Stomach (tissue), 8 donors: ENCODE measurements at regions not wholly inside any gene's neighbourhood (a gene's known extent, or its start where the extent isn't known, plus 50 kb on each side); places are given as distances from the start of the nearest gene placed in this dataset.

Source experiments
- DNase-seq, 2 donors: peaks; one replicate each; pipeline versions ENCODE4 v3.0.0 to v3.0.0-alpha.2; 2013 to 2019
- H3K27ac ChIP-seq, 5 donors: fragments of 200-600 bp in 4 of 5; sonication (generic) in 4 of 5; one replicate each; pipeline ENCODE4 v1.5.1; 2013 to 2019; ENCODE audit warnings: mild to moderate bottlenecking in 1 of 5, moderate library complexity in 1 of 5
- H3K27me3 ChIP-seq, 3 donors: fragments of 200-600 bp; sonication (generic); one replicate each; pipeline ENCODE4 v1.5.1; 2017 to 2019; ENCODE audit warnings: mixed run types in 1 of 3
- H3K36me3 ChIP-seq, 4 donors: fragments of 200-600 bp; sonication (generic); 1 replicate in 3 of 4; 2 replicates in 1 of 4; pipeline ENCODE4 v1.5.1; 2016 to 2019
- H3K4me1 ChIP-seq, 4 donors: fragments of 200-600 bp; sonication (generic); one replicate each; pipeline ENCODE4 v1.5.1; 2016 to 2019
- H3K4me3 ChIP-seq, 4 donors: fragments of 200-600 bp; sonication (generic) in 3 of 4; one replicate each; pipeline ENCODE4 v1.5.1; 2016 to 2019; ENCODE audit warnings: mild to moderate bottlenecking in 1 of 4
- H3K9me3 ChIP-seq, 4 donors: fragments of 200-600 bp; sonication (generic); one replicate each; pipeline ENCODE4 v1.5.1; 2016 to 2019
- EP300 ChIP-seq: sonication (generic); formaldehyde crosslinking; IDR thresholded peaks from one replicate; pipeline ENCODE4 v1.6.1; 2017; ENCODE audit warnings: antibody characterized with exemption
- POLR2A ChIP-seq, 4 donors: fragments of 450-650 bp; IDR thresholded peaks; one replicate each; pipeline ENCODE4 v1.6.1; 2016; ENCODE audit warnings: antibody characterized with exemption in 4 of 4, control low read depth in 2 of 4, mild to moderate bottlenecking in 1 of 4, moderate library complexity in 1 of 4
- POLR2AphosphoS5 ChIP-seq, 3 donors: sonication (generic); formaldehyde crosslinking; IDR thresholded peaks; one replicate each; pipeline ENCODE4 v1.6.1; 2016; ENCODE audit warnings: antibody characterized with exemption in 3 of 3
- WGBS, 5 donors: extraction: QIAGEN DNeasy Blood & Tissue Kit in 3 of 5; methylation state at CpG; one replicate each; pipeline versions ENCODE4 v1.1.5 to v1.1.7; 2013 to 2018; 5-methylcytosine and 5-hydroxymethylcytosine counted together
- intact Hi-C: fragments of 100-400 bp; cut with DNase I; formaldehyde crosslinking; loops from one replicate; pipeline ENCODE4 v1.15.1; 2023; ENCODE audit warnings: low total_unique reads
- TF ChIP-seq, protein P1 (sequence below), 7 experiments: fragments of 450-650 bp in 4 of 7; fragments of 200-600 bp in 3 of 7; sonication (generic) in 3 of 7; IDR thresholded peaks; one replicate each; pipeline ENCODE4 v1.5.1; 2016 to 2019; ENCODE audit warnings: antibody characterized with exemption in 7 of 7, control low read depth in 2 of 7, mild to moderate bottlenecking in 1 of 7
- donor health status: healthy with polysubstance abuse.
- donor health status: Bipolar disorder and iron deficiency.
- donor health status: healthy.

GRCh38 chr4:108255203-108255747, 86.5 kb upstream of the LEF1 start:
- TF ChIP-seq, protein P1, sequence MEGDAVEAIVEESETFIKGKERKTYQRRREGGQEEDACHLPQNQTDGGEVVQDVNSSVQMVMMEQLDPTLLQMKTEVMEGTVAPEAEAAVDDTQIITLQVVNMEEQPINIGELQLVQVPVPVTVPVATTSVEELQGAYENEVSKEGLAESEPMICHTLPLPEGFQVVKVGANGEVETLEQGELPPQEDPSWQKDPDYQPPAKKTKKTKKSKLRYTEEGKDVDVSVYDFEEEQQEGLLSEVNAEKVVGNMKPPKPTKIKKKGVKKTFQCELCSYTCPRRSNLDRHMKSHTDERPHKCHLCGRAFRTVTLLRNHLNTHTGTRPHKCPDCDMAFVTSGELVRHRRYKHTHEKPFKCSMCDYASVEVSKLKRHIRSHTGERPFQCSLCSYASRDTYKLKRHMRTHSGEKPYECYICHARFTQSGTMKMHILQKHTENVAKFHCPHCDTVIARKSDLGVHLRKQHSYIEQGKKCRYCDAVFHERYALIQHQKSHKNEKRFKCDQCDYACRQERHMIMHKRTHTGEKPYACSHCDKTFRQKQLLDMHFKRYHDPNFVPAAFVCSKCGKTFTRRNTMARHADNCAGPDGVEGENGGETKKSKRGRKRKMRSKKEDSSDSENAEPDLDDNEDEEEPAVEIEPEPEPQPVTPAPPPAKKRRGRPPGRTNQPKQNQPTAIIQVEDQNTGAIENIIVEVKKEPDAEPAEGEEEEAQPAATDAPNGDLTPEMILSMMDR (IDR thresholded peaks at IDR 0.05) = no peak
- TF ChIP-seq POLR2AphosphoS5 (IDR thresholded peaks at IDR 0.05) = no peak
- no peak for TF ChIP-seq EP300
- no peak for TF ChIP-seq POLR2A (IDR thresholded peaks at IDR 0.05)
- intact Hi-C loops = no loop called here
- Histone ChIP-seq H3K9me3 (peaks cover 0 to under 1% (median 0%) of the 10 kb centered on the region in 4 donors), H3K27me3 (no peaks in the 10 kb centered on the region), H3K4me1 (no peaks in the 10 kb centered on the region), H3K4me3 (no peak overlapping the region), H3K36me3 (no peaks in the 10 kb centered on the region), H3K27ac (no peak overlapping the region)
- no peak for DNase-seq
- 55 to 79% (median 75%) methylated on average over 2 of the region's 2 CpGs for WGBS, 5 donors

GRCh38 chr4:108249397-108249796, 80.7 kb upstream of the LEF1 start:
- no peaks in the 10 kb centered on the region for H3K4me1 ChIP-seq
- H3K4me3 ChIP-seq = no peak overlapping the region
- H3K27ac ChIP-seq = no peak overlapping the region
- no peak for DNase-seq
- peaks cover 0 to 6% (median 0%) of the 10 kb centered on the region in 4 donors for H3K9me3 ChIP-seq
- intact Hi-C loops = no loop called here
- H3K27me3 ChIP-seq = no peaks in the 10 kb centered on the region
- no peak for TF ChIP-seq POLR2A (IDR thresholded peaks at IDR 0.05)
- TF ChIP-seq, protein P1 (IDR thresholded peaks at IDR 0.05) = no peak
- TF ChIP-seq EP300 = no peak
- no peak for TF ChIP-seq POLR2AphosphoS5 (IDR thresholded peaks at IDR 0.05)
- H3K36me3 ChIP-seq = no peaks in the 10 kb centered on the region

DNA sequence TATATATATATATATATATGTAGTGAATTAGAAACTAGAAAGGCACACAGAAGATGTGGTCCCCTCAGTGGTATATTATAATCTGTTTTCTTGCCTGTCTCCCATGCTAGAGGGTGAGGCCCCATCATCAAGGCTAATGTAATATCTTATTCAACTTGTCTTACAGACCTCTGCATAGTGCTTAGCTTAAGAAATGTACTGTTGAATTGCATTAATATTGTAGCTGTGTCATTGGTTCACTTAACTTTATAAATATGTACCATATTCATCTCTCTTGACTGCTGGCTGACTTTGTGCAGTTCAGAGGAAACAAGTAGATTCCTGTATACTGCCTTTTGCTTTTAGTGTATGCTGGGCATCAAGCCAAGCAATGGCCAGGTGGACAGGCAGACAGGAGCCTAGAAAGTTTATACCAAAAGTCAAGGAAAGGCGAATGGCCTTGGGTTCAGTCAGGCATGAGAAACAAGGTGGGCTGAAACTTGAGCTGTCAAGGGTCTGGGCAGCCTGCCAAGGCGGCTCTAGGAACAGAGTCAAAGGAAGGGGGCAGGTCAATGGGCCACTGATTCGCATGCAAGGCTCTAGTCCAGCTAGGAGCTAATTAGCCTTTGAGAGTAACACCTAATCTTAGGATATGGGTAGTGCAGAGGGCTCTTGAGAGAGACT, 78.8 kb upstream of the LEF1 start:
- intact Hi-C loops = no loop called here
- no peaks in the 10 kb centered on the region for H3K27me3 ChIP-seq
- no peak overlapping the region for H3K4me3 ChIP-seq
- no peaks in the 10 kb centered on the region for H3K4me1 ChIP-seq
- H3K9me3 ChIP-seq = peaks cover 0 to 6% (median 0%) of the 10 kb centered on the region in 4 donors
- no peak for TF ChIP-seq EP300
- no peak for TF ChIP-seq POLR2A (IDR thresholded peaks at IDR 0.05)
- TF ChIP-seq, protein P1 (IDR thresholded peaks at IDR 0.05) = no peak
- no peak for TF ChIP-seq POLR2AphosphoS5 (IDR thresholded peaks at IDR 0.05)
- peak in 1 of 2 donors; percentile 69 for DNase-seq
- 16 to 33% (median 23%) methylated on average over 3 of the region's 3 CpGs for WGBS, 5 donors
- no peak overlapping the region for H3K27ac ChIP-seq
- no peaks in the 10 kb centered on the region for H3K36me3 ChIP-seq

- intact Hi-C loops = no loop called here
Observed at GRCh38 chr4:108244606-108245005, 75.9 kb upstream of the LEF1 start.

More at GRCh38 chr4:108244606-108245005, 75.9 kb upstream of the LEF1 start:
- Histone ChIP-seq H3K4me1 (no peaks in the 10 kb centered on the region), H3K27me3 (no peaks in the 10 kb centered on the region), H3K9me3 (no peaks in the 10 kb centered on the region), H3K27ac (no peak overlapping the region), H3K36me3 (no peaks in the 10 kb centered on the region), H3K4me3 (no peak overlapping the region)
- 70 to 86% (median 75%) methylated on average over 2 of the region's 2 CpGs for WGBS, 5 donors
- DNase-seq = no peak
- no peak for TF ChIP-seq POLR2AphosphoS5 (IDR thresholded peaks at IDR 0.05)
- TF ChIP-seq, protein P1 (IDR thresholded peaks at IDR 0.05) = no peak
- no peak for TF ChIP-seq POLR2A (IDR thresholded peaks at IDR 0.05)
- TF ChIP-seq EP300 = no peak
